Naive thymus-derived CD4-positive, alpha-beta T cell (primary cell): ENCODE measurements at regions not wholly inside any gene's neighbourhood (a gene's known extent, or its start where the extent isn't known, plus 50 kb on each side); places are given as distances from the start of the nearest gene placed in this dataset.

Experiments used
- ATAC-seq: fragments of 150-1000 bp; cut with Tn5 transposase; 2 replicates; pipeline ENCODE4 v1.10.0; 2021; ENCODE audit warnings: mild to moderate bottlenecking, moderate library complexity
- CTCF ChIA-PET: fragments of 350-600 bp; sonication (Branson Sonifier 250); formaldehyde crosslinking; loops from one replicate; lab custom pipeline; 2021; ENCODE audit warnings: antibody characterized with exemption; lab: Charles Lee
- POLR2A ChIA-PET: fragments of 350-600 bp; sonication (Branson Sonifier 250); formaldehyde crosslinking; loops from one replicate; lab custom pipeline; 2021; ENCODE audit warnings: antibody characterized with exemption, inconsistent platforms; lab: Charles Lee
- DNase-seq, 9 donors: peaks; one replicate each; pipeline versions ENCODE4 v3.0.0 to v3.0.0-alpha.2; 2020 to 2022; ENCODE audit warnings: mixed read lengths in 1 of 9
- H3K27ac ChIP-seq: one replicate; pipeline ENCODE4 v1.7.0; 2013; ENCODE audit warnings: mild to moderate bottlenecking, low read depth, low read length, moderate library complexity
- H3K27me3 ChIP-seq, 2 donors: one replicate each; pipeline ENCODE4 v1.7.0; 2013; ENCODE audit warnings: low read length in 2 of 2, mild to moderate bottlenecking in 2 of 2, moderate library complexity in 2 of 2; ENCODE audit not compliant: control insufficient read depth in 2 of 2, insufficient read depth in 2 of 2
- H3K36me3 ChIP-seq, 3 experiments: 1 replicate in 2 of 3; 2 replicates in 1 of 3; pipeline ENCODE4 v1.7.0; 2013; ENCODE audit warnings: low read length in 3 of 3, mild to moderate bottlenecking in 3 of 3, moderate library complexity in 1 of 3; ENCODE audit not compliant: insufficient read depth in 3 of 3, control insufficient read depth in 2 of 3
- H3K4me1 ChIP-seq, 2 donors: one replicate each; pipeline ENCODE4 v1.7.0; 2013; ENCODE audit warnings: low read length in 2 of 2, mild to moderate bottlenecking in 2 of 2, moderate library complexity in 1 of 2; ENCODE audit not compliant: control insufficient read depth in 2 of 2, insufficient read depth in 2 of 2
- H3K4me3 ChIP-seq: 2 replicates; pipeline ENCODE4 v1.7.0; 2013; ENCODE audit warnings: mild to moderate bottlenecking, low read length
- H3K9me3 ChIP-seq, 3 experiments: 1 replicate in 2 of 3; 2 replicates in 1 of 3; pipeline ENCODE4 v1.7.0; 2013; ENCODE audit warnings: low read length in 3 of 3; ENCODE audit not compliant: control insufficient read depth in 2 of 3
- H3K27ac Mint-ChIP-seq, 9 donors: one replicate each; pipeline ENCODE4 v1.8.0; 2020 to 2022; ENCODE audit warnings: mixed read lengths in 9 of 9, mild to moderate bottlenecking in 8 of 9, moderate library complexity in 5 of 9, inconsistent platforms in 2 of 9
- H3K27me3 Mint-ChIP-seq, 5 donors: one replicate each; pipeline ENCODE4 v1.8.0; 2021 to 2022; ENCODE audit warnings: mixed read lengths in 5 of 5, mild to moderate bottlenecking in 1 of 5
- H3K36me3 Mint-ChIP-seq, 5 donors: one replicate each; pipeline ENCODE4 v1.8.0; 2020 to 2022; ENCODE audit warnings: mixed read lengths in 5 of 5, mild to moderate bottlenecking in 3 of 5, inconsistent platforms in 1 of 5
- H3K4me1 Mint-ChIP-seq, 7 donors: one replicate each; pipeline ENCODE4 v1.8.0; 2020 to 2022; ENCODE audit warnings: mixed read lengths in 7 of 7, mild to moderate bottlenecking in 3 of 7, inconsistent platforms in 1 of 7
- H3K4me3 Mint-ChIP-seq, 10 donors: one replicate each; pipeline ENCODE4 v1.8.0; 2020 to 2022; ENCODE audit warnings: mild to moderate bottlenecking in 10 of 10, mixed read lengths in 10 of 10, moderate library complexity in 6 of 10, inconsistent platforms in 2 of 10
- H3K9me3 Mint-ChIP-seq, 11 donors: one replicate each; pipeline ENCODE4 v1.8.0; 2020 to 2022; ENCODE audit warnings: mixed read lengths in 11 of 11, mild to moderate bottlenecking in 4 of 11, inconsistent platforms in 1 of 11, moderate library complexity in 1 of 11
- intact Hi-C, 2 donors: fragments of 100-400 bp; cut with micrococcal nuclease; formaldehyde crosslinking; loops; one replicate each; pipeline ENCODE4 v1.15.1; 2023

GRCh38 chr5:40332970-40333369 lies 346.7 kb upstream of the PTGER4 start:
- ATAC-seq (no peak), DNase-seq (no peak)
- H3K4me3 ChIP-seq: no peak overlapping the region
- ChIA-PET POLR2A (no interaction called here), CTCF (no interaction called here)
- Mint-ChIP-seq H3K27ac (no peak overlapping the region), H3K4me3 (no peak overlapping the region), H3K36me3 (peaks cover 0 to 17% (median 4%) of the 10 kb centered on the region in 5 donors), H3K27me3 (no peaks in the 10 kb centered on the region), H3K9me3 (peaks cover 0 to 10% (median 2%) of the 10 kb centered on the region in 11 donors), H3K4me1 (peaks cover 0 to 22% (median 0%) of the 10 kb centered on the region in 7 donors)
- no peaks in the 10 kb centered on the region for H3K27me3 ChIP-seq
- H3K36me3 ChIP-seq: no peaks in the 10 kb centered on the region
- intact Hi-C loops: loop anchor here in 1 of 2 donors (5.0 kb wide), 1 partner anchor 49 kb away; no protein-coding TSS in a partner anchor
- H3K4me1 ChIP-seq: peaks cover 0 to 42% of the 10 kb centered on the region in 2 donors
- no peaks in the 10 kb centered on the region for H3K9me3 ChIP-seq
- H3K27ac ChIP-seq: no peak overlapping the region

- no peaks in the 10 kb centered on the region for H3K9me3 ChIP-seq
- H3K36me3 Mint-ChIP-seq: peaks cover 0 to 8% (median 0%) of the 10 kb centered on the region in 5 donors
- no peak overlapping the region for H3K27ac Mint-ChIP-seq
- H3K4me3 ChIP-seq: no peak overlapping the region
- H3K36me3 ChIP-seq: no peaks in the 10 kb centered on the region
- H3K9me3 Mint-ChIP-seq: peaks cover 0 to 4% (median 0%) of the 10 kb centered on the region in 11 donors
- H3K4me1 ChIP-seq: peaks cover 0 to 31% of the 10 kb centered on the region in 2 donors
- intact Hi-C loops: loop anchor here in 1 of 2 donors (5.0 kb wide), 1 partner anchor 51 kb away; no protein-coding TSS in a partner anchor
- H3K4me1 Mint-ChIP-seq: peaks cover 0 to 17% (median 0%) of the 10 kb centered on the region in 7 donors
- no peaks in the 10 kb centered on the region for H3K27me3 ChIP-seq
- H3K4me3 Mint-ChIP-seq: no peak overlapping the region
- H3K27ac ChIP-seq: no peak overlapping the region
- ATAC-seq (no peak), DNase-seq (no peak)
- ChIA-PET CTCF (no interaction called here), POLR2A (no interaction called here)
- no peaks in the 10 kb centered on the region for H3K27me3 Mint-ChIP-seq
Measured at GRCh38 chr5:40331616-40332015, 348.1 kb upstream of the PTGER4 start.

- peaks cover 0 to 7% of the 10 kb centered on the region in 2 donors for H3K4me1 ChIP-seq
- H3K36me3 ChIP-seq: no peaks in the 10 kb centered on the region
- no peak overlapping the region for H3K4me3 ChIP-seq
- H3K9me3 ChIP-seq: no peaks in the 10 kb centered on the region
- DNase-seq (no peak), ATAC-seq (no peak)
- no peaks in the 10 kb centered on the region for H3K27me3 ChIP-seq
- Mint-ChIP-seq H3K4me3 (no peak overlapping the region), H3K36me3 (peaks cover 0 to 9% (median 0%) of the 10 kb centered on the region in 5 donors), H3K27me3 (no peaks in the 10 kb centered on the region), H3K4me1 (peaks cover 4 to 14% (median 6%) of the 10 kb centered on the region in 7 donors), H3K27ac (no peak overlapping the region), H3K9me3 (peaks cover 0 to 7% (median 0%) of the 10 kb centered on the region in 11 donors)
- no peak overlapping the region for H3K27ac ChIP-seq
- intact Hi-C loops: no loop called here
- POLR2A ChIA-PET: no interaction called here
- CTCF ChIA-PET: no interaction called here
Measured at GRCh38 chr5:40321514-40321913, 358.2 kb upstream of the PTGER4 start.

- ATAC-seq (no peak), DNase-seq (no peak)
- Mint-ChIP-seq H3K4me3 (no peak overlapping the region), H3K27me3 (no peaks in the 10 kb centered on the region), H3K27ac (no peak overlapping the region), H3K36me3 (peaks cover 0 to 7% (median 0%) of the 10 kb centered on the region in 5 donors), H3K4me1 (peaks cover 0 to 7% (median 0%) of the 10 kb centered on the region in 7 donors), H3K9me3 (peaks cover 0 to 5% (median 0%) of the 10 kb centered on the region in 11 donors)
- H3K36me3 ChIP-seq: no peaks in the 10 kb centered on the region
- ChIA-PET POLR2A (no interaction called here), CTCF (no interaction called here)
- no peaks in the 10 kb centered on the region for H3K27me3 ChIP-seq
- H3K4me3 ChIP-seq: no peak overlapping the region
- H3K4me1 ChIP-seq: no peaks in the 10 kb centered on the region
- no peak overlapping the region for H3K27ac ChIP-seq
- intact Hi-C loops: no loop called here
- H3K9me3 ChIP-seq: no peaks in the 10 kb centered on the region
Measured at GRCh38 chr5:40318395-40318794, 361.3 kb upstream of the PTGER4 start.

GRCh38 chr5:40317023-40317422 lies 362.7 kb upstream of the PTGER4 start:
- Histone ChIP-seq H3K4me1 (no peaks in the 10 kb centered on the region), H3K4me3 (no peak overlapping the region), H3K27me3 (no peaks in the 10 kb centered on the region), H3K36me3 (no peaks in the 10 kb centered on the region), H3K27ac (no peak overlapping the region), H3K9me3 (no peaks in the 10 kb centered on the region)
- ChIA-PET CTCF (no interaction called here), POLR2A (no interaction called here)
- Mint-ChIP-seq H3K9me3 (peaks cover 0 to 3% (median 0%) of the 10 kb centered on the region in 11 donors), H3K27ac (no peak overlapping the region), H3K4me1 (peaks cover 0 to 6% (median 0%) of the 10 kb centered on the region in 7 donors), H3K27me3 (no peaks in the 10 kb centered on the region), H3K36me3 (peaks cover 0 to 5% (median 0%) of the 10 kb centered on the region in 5 donors), H3K4me3 (no peak overlapping the region)
- ATAC-seq (no peak), DNase-seq (no peak)
- intact Hi-C loops: no loop called here

- Histone ChIP-seq H3K4me3 (no peak overlapping the region), H3K4me1 (no peaks in the 10 kb centered on the region), H3K9me3 (no peaks in the 10 kb centered on the region), H3K27ac (no peak overlapping the region), H3K27me3 (no peaks in the 10 kb centered on the region), H3K36me3 (no peaks in the 10 kb centered on the region)
- Mint-ChIP-seq H3K4me3 (no peak overlapping the region), H3K27me3 (no peaks in the 10 kb centered on the region), H3K27ac (peak overlapping the region in 1 of 9 donors; percentile 50), H3K4me1 (peaks cover 0 to 5% (median 0%) of the 10 kb centered on the region in 7 donors), H3K9me3 (peaks cover 0 to 3% (median 0%) of the 10 kb centered on the region in 11 donors), H3K36me3 (peaks cover 0 to 5% (median 0%) of the 10 kb centered on the region in 5 donors)
- POLR2A ChIA-PET: no interaction called here
- DNase-seq (no peak), ATAC-seq (no peak)
- intact Hi-C loops: no loop called here
- CTCF ChIA-PET: no interaction called here
Measured at GRCh38 chr5:40315126-40315525, 364.6 kb upstream of the PTGER4 start.

- no peak for ATAC-seq
- POLR2A ChIA-PET: no interaction called here
- Histone ChIP-seq H3K27ac (no peak overlapping the region), H3K4me1 (no peaks in the 10 kb centered on the region), H3K36me3 (no peaks in the 10 kb centered on the region), H3K4me3 (no peak overlapping the region), H3K9me3 (no peaks in the 10 kb centered on the region), H3K27me3 (no peaks in the 10 kb centered on the region)
- no peak for DNase-seq
- peaks cover 0 to 7% (median 0%) of the 10 kb centered on the region in 5 donors for H3K36me3 Mint-ChIP-seq
- no peaks in the 10 kb centered on the region for H3K27me3 Mint-ChIP-seq
- peaks cover 0 to 5% (median 0%) of the 10 kb centered on the region in 7 donors for H3K4me1 Mint-ChIP-seq
- intact Hi-C loops: no loop called here
- H3K27ac Mint-ChIP-seq: no peak overlapping the region
- no peak overlapping the region for H3K4me3 Mint-ChIP-seq
- peaks cover 0 to 3% (median 0%) of the 10 kb centered on the region in 11 donors for H3K9me3 Mint-ChIP-seq
- CTCF ChIA-PET: no interaction called here
Measured at GRCh38 chr5:40314275-40314674, 365.4 kb upstream of the PTGER4 start.
